CD4-positive, CD25-positive, alpha-beta regulatory T cell (primary cell): ENCODE measurements at regions not wholly inside any gene's neighbourhood (a gene's known extent, or its start where the extent isn't known, plus 50 kb on each side); places are given as distances from the start of the nearest gene placed in this dataset.

Experiments
- ATAC-seq, 2 donors: fragments of 150-1000 bp; cut with Tn5 transposase; one replicate each; pipeline ENCODE4 v1.10.0; 2021; ENCODE audit warnings: low read depth in 2 of 2, moderate number of reproducible peaks in 2 of 2, moderate library complexity in 1 of 2
- DNase-seq, 3 donors: peaks; one replicate each; pipeline versions ENCODE4 v3.0.0 to v3.0.0-alpha.2; 2012 to 2022; ENCODE audit warnings: mixed read lengths in 1 of 3
- H3K27ac ChIP-seq: one replicate; pipeline ENCODE4 v1.7.0; 2013; ENCODE audit warnings: mild to moderate bottlenecking, low read length; ENCODE audit not compliant: insufficient read depth, poor library complexity, severe bottlenecking
- H3K27me3 ChIP-seq: one replicate; pipeline ENCODE4 v1.7.0; 2013; ENCODE audit warnings: low read length; ENCODE audit not compliant: control insufficient read depth, insufficient read depth
- H3K36me3 ChIP-seq: one replicate; pipeline ENCODE4 v1.7.0; 2013; ENCODE audit warnings: mild to moderate bottlenecking, low read length, moderate library complexity; ENCODE audit not compliant: control insufficient read depth, insufficient read depth
- H3K4me1 ChIP-seq: 2 replicates; pipeline ENCODE4 v1.7.0; 2013; ENCODE audit warnings: mild to moderate bottlenecking, low read length; ENCODE audit not compliant: insufficient read depth, control insufficient read depth, poor library complexity, severe bottlenecking
- H3K4me3 ChIP-seq: one replicate; pipeline ENCODE4 v1.7.0; 2013; ENCODE audit warnings: low read depth, mild to moderate bottlenecking, low read length, moderate library complexity
- H3K9me3 ChIP-seq, 2 experiments: 1 replicate in 1 of 2; 2 replicates in 1 of 2; pipeline ENCODE4 v1.7.0; 2013; ENCODE audit warnings: low read length in 2 of 2, mild to moderate bottlenecking in 1 of 2, moderate library complexity in 1 of 2; ENCODE audit not compliant: control insufficient read depth in 2 of 2
- H3K27ac Mint-ChIP-seq, 3 donors: one replicate each; pipeline ENCODE4 v1.8.0; 2020 to 2022; ENCODE audit warnings: mild to moderate bottlenecking in 3 of 3, mixed read lengths in 3 of 3, moderate library complexity in 2 of 3
- H3K27me3 Mint-ChIP-seq: one replicate; pipeline ENCODE4 v1.8.0; 2022; ENCODE audit warnings: mild to moderate bottlenecking, mixed read lengths
- H3K36me3 Mint-ChIP-seq: one replicate; pipeline ENCODE4 v1.8.0; 2020; ENCODE audit warnings: mixed read lengths
- H3K4me1 Mint-ChIP-seq, 4 donors: one replicate each; pipeline ENCODE4 v1.8.0; 2020 to 2022; ENCODE audit warnings: mixed read lengths in 4 of 4, mild to moderate bottlenecking in 1 of 4
- H3K4me3 Mint-ChIP-seq, 4 donors: one replicate each; pipeline ENCODE4 v1.8.0; 2020 to 2022; ENCODE audit warnings: mild to moderate bottlenecking in 4 of 4, mixed read lengths in 4 of 4, moderate library complexity in 3 of 4
- H3K9me3 Mint-ChIP-seq, 7 donors: one replicate each; pipeline ENCODE4 v1.8.0; 2020 to 2022; ENCODE audit warnings: mixed read lengths in 7 of 7, mild to moderate bottlenecking in 3 of 7, moderate library complexity in 2 of 7

DNA sequence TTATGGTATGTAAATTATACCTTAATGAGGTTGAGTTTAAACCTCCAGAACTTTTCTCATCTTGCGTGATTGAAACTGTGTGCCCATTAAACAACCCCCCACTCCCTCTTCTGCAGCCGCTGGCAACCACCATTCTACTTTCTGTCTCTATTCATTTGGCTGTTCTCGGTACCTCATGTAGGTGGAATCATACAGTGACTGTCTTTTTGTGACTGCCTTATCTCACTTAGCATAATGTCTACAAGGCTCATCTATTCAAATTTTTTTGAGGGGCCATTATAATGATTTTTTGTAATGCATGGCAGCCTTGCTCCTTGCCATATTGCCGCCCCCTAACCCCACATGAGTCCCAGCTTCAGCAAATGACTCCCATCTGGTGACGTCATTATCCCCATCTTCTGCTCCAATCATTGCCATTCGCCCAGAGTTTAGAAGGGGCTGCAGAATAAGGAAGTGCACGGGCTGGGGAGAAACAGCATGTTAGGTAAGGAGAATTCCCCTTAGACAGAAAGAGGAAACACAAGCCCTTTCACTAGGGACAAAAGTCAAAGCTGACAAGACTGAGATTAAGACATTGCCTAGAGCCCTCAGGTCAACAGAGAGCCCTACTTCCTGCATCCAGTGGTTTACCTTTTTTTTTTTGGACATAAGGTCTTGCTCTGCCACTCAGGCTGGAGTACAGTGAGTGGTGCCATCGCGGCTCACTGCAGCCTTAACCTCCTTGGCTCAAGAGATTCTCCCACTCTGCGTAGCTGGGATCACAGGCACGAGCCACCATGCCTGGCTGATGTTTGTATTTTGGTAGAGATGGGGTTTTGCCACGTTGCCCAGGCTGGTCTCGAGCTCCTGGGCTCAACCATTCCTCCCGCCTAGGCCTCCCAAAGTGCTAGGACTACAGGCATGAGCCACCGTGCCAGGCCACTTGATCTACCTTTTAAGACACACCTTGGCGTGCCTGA lies 78.4 kb upstream of the ERRFI1 start:
- ATAC-seq (peak in 1 of 2 donors; percentile 18), DNase-seq (no peak)
- Histone ChIP-seq H3K4me1 (no peaks in the 10 kb centered on the region), H3K9me3 (no peaks in the 10 kb centered on the region), H3K4me3 (no peak overlapping the region), H3K36me3 (no peaks in the 10 kb centered on the region), H3K27ac (no peak overlapping the region), H3K27me3 (no peaks in the 10 kb centered on the region)
- peaks cover 0 to 3% (median 0%) of the 10 kb centered on the region in 4 donors for H3K4me1 Mint-ChIP-seq
- H3K9me3 Mint-ChIP-seq, result peaks cover 0 to 2% (median 0%) of the 10 kb centered on the region in 7 donors
- H3K27ac Mint-ChIP-seq, result peak overlapping the region in 1 of 3 donors; percentile 82
- peaks cover 6% of the 10 kb centered on the region for H3K27me3 Mint-ChIP-seq
- H3K4me3 Mint-ChIP-seq, result no peak overlapping the region
- H3K36me3 Mint-ChIP-seq, result peaks cover 3% of the 10 kb centered on the region

DNA sequence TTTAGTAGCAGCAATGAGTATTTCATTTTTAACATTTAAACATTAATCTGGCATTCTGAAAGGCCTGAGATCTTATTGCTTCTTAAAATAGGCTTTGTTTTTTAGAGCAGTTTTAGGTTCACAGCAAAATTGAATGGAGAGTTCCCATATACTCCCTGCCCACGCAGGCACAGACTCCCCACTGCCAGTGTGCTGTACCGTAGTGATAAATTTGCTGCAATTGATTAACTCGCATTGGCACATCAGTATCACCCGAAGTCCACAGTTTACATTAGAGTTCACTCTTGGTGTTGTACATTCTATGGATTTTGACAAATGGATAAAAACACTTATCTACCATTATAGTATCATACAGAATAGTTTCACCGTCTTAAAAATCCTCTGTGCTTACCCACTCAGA lies 71.8 kb upstream of the ERRFI1 start:
- Histone ChIP-seq H3K4me1 (peaks cover 18% of the 10 kb centered on the region), H3K27me3 (no peaks in the 10 kb centered on the region), H3K27ac (no peak overlapping the region), H3K9me3 (no peaks in the 10 kb centered on the region), H3K4me3 (no peak overlapping the region), H3K36me3 (no peaks in the 10 kb centered on the region)
- Mint-ChIP-seq H3K4me1 (peaks cover 17 to 35% (median 25%) of the 10 kb centered on the region in 4 donors), H3K27me3 (peaks cover 8% of the 10 kb centered on the region), H3K9me3 (peaks cover 0 to 2% (median 0%) of the 10 kb centered on the region in 7 donors), H3K27ac (peak overlapping the region in 2 of 3 donors; percentile 84 to 85), H3K36me3 (peaks cover 3% of the 10 kb centered on the region), H3K4me3 (no peak overlapping the region)
- ATAC-seq, result no peak
- no peak for DNase-seq

DNA sequence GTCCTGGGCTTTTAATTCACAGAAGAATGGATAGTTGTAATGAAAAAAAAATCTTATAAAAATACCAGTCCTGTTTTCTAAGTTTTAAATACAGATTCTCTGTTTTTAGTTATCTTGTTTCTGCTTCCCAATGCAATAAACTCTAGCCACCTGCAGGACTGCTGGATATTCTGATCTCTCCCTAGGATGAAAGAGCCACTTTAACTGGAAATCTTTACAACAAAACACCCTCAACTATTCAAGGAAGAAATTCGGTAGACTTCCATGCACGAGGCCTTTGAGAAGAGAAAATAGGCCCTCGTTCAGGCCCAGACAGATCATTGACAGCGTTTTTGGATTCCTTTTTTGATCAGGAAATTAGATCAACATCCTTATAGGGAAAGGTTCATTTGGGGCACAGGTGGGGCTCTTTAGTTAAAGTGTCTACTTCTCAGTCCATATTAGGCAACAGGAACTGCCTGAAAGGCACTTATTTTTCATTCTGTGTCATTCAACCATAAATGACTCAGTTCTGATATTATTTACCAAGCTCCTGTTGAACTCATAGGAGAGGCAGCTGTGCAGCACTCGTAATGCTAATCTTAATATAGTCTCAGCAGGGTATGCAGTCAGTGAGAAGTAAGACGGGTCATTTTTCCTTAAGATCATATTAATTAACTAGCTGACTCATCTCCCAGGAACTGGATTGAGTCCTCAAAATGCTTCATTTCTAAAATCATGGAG lies 71.1 kb upstream of the ERRFI1 start:
- peak overlapping the region; percentile 48 for H3K27ac ChIP-seq
- Mint-ChIP-seq H3K27ac (peak overlapping the region; percentile 57 to 85 (median 84)), H3K4me1 (peaks cover 17 to 35% (median 25%) of the 10 kb centered on the region in 4 donors), H3K9me3 (peaks cover 0 to 2% (median 0%) of the 10 kb centered on the region in 7 donors), H3K27me3 (peaks cover 8% of the 10 kb centered on the region), H3K36me3 (peaks cover 3% of the 10 kb centered on the region), H3K4me3 (peak overlapping the region in 2 of 4 donors; percentile 4 to 28)
- DNase-seq (peak in 2 of 3 donors; percentile 43 to 64), ATAC-seq (peak; percentile 97 to 98)
- no peaks in the 10 kb centered on the region for H3K27me3 ChIP-seq
- H3K36me3 ChIP-seq, result no peaks in the 10 kb centered on the region
- H3K4me3 ChIP-seq, result peak overlapping the region; percentile 16
- H3K9me3 ChIP-seq, result no peaks in the 10 kb centered on the region
- peaks cover 18% of the 10 kb centered on the region for H3K4me1 ChIP-seq

DNA sequence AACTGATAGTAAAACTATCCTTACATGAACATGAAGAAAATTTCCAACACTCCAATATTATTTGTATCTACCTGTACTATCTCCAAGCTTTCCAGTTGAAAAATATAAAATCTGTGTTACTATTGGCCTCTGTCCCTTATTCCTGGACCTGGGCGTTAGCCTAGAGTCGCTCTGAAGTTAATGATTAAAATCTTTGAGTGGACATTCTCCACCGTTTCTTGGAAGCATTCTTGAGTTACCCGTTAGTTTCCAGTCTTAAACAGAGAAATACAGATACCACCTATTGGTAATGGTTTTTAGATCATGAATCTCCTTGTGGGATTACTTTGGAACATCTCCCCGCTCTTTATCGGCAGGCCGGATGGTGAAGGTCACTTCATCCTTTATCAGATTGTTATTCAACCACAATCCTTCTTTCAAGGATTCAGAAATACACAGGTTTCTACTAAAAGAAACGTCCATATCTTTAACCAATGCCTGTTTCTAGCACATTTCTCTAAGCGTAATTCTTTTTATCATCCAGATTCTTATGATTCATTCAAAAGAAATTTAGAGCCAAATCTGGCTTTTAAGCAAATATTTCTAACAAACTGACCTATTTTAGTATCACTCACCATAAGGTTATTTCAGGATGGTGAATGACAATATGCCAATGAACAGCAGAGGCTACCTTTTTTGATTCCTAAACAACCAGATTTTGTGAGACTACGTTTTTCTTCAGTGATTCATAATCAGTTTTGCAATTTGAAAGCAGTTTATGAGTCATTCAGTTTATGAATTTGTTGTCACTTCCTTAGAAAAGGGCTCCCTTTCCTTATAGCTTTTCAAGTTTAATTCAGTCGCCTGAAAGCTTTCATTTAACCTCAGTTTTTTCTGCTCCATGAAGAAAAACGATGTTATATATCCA lies 70.2 kb upstream of the ERRFI1 start:
- Histone ChIP-seq H3K4me1 (peaks cover 18% of the 10 kb centered on the region), H3K27me3 (no peaks in the 10 kb centered on the region), H3K27ac (no peak overlapping the region), H3K9me3 (no peaks in the 10 kb centered on the region), H3K36me3 (no peaks in the 10 kb centered on the region), H3K4me3 (no peak overlapping the region)
- DNase-seq (peak in 1 of 3 donors; percentile 28), ATAC-seq (no peak)
- H3K36me3 Mint-ChIP-seq, result peaks cover under 1% of the 10 kb centered on the region
- peak overlapping the region; percentile 57 to 85 (median 78) for H3K27ac Mint-ChIP-seq
- H3K9me3 Mint-ChIP-seq, result peaks cover 0 to 2% (median 0%) of the 10 kb centered on the region in 7 donors
- peaks cover 17 to 35% (median 25%) of the 10 kb centered on the region in 4 donors for H3K4me1 Mint-ChIP-seq
- no peak overlapping the region for H3K4me3 Mint-ChIP-seq
- peaks cover 8% of the 10 kb centered on the region for H3K27me3 Mint-ChIP-seq

DNA sequence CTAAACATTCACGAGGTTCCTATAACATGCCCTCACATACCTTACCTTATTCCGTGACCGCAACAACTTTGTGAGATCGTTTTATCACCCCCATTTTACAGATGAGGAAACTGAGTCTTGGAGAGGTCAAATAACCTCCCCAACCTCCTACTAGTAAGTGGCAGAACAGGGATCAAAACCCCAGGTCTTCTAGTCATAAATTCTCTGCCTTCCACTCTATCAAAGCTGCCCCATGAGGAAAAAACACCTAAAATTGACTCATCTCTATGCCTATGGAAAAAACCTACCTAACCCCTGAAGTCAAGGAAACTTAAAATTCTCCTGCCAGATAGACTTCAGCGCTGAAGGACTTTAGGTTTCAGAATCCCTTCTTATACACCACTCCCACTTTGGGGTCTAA lies 69.5 kb upstream of the ERRFI1 start:
- no peaks in the 10 kb centered on the region for H3K27me3 ChIP-seq
- H3K4me3 ChIP-seq, result no peak overlapping the region
- H3K27ac Mint-ChIP-seq, result peak overlapping the region in 1 of 3 donors; percentile 78
- H3K4me3 Mint-ChIP-seq, result no peak overlapping the region
- peaks cover 8% of the 10 kb centered on the region for H3K27me3 Mint-ChIP-seq
- ATAC-seq (no peak), DNase-seq (no peak)
- H3K27ac ChIP-seq, result no peak overlapping the region
- H3K4me1 ChIP-seq, result peaks cover 18% of the 10 kb centered on the region
- no peaks in the 10 kb centered on the region for H3K36me3 ChIP-seq
- H3K9me3 ChIP-seq, result no peaks in the 10 kb centered on the region
- peaks cover 17 to 37% (median 26%) of the 10 kb centered on the region in 4 donors for H3K4me1 Mint-ChIP-seq
- H3K36me3 Mint-ChIP-seq, result no peaks in the 10 kb centered on the region
- H3K9me3 Mint-ChIP-seq, result peaks cover 0 to 2% (median 0%) of the 10 kb centered on the region in 7 donors

DNA sequence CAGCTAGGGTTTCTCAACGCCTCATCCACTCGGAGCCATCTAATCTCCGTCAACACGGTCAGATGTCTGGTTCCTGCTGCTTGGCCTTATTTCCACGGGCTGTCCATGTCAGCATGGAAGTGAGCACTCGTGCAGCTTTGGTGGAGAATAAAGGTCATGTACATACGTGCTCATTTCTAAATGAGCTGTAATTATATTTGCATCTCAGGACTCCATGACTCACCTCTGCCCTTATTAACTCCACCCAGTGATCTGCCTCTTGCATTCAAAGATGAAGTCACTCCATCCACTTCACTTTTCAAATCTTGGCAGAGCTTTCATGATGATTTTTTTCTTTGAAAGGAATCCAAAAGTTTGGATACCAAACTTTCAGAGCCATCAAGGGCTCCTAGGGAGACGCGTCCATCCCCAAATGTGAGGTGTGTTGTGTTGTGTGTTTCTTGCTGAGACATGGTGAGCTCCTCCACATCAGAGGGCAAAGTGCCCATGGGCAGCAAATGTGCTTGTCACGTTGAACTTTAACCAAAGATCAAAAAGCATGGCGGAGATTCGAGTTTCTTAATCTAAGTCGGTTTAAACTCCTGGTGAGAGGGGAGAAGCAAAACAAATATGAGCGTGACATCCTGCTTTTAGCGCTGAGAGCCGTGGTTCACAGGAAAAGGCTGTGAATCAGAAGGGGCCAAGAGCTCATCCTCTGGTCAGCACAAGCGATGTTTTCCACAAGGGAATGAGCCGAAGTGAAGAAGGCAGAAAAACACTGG lies 68.6 kb upstream of the ERRFI1 start:
- Mint-ChIP-seq H3K4me3 (no peak overlapping the region), H3K36me3 (no peaks in the 10 kb centered on the region), H3K27ac (peak overlapping the region in 2 of 3 donors; percentile 23 to 72), H3K9me3 (peaks cover 0 to 2% (median 0%) of the 10 kb centered on the region in 7 donors), H3K4me1 (peaks cover 17 to 41% (median 29%) of the 10 kb centered on the region in 4 donors), H3K27me3 (peaks cover 8% of the 10 kb centered on the region)
- Histone ChIP-seq H3K36me3 (no peaks in the 10 kb centered on the region), H3K9me3 (no peaks in the 10 kb centered on the region), H3K27ac (no peak overlapping the region), H3K4me1 (peaks cover 22% of the 10 kb centered on the region), H3K4me3 (no peak overlapping the region), H3K27me3 (no peaks in the 10 kb centered on the region)
- DNase-seq (no peak), ATAC-seq (no peak)
